NB4 (cell line): ENCODE measurements at regions not wholly inside any gene's neighbourhood (a gene's known extent, or its start where the extent isn't known, plus 50 kb on each side); places are given as distances from the start of the nearest gene placed in this dataset.

Experiments
- POLR2A ChIP-seq: IDR thresholded peaks from 2 replicates; pipeline ENCODE4 v1.6.1; 2011; ENCODE audit warnings: mild to moderate bottlenecking; ENCODE audit not compliant: insufficient read length; ENCODE audit errors: extremely low read depth
- TF ChIP-seq, protein P1 (sequence below): IDR thresholded peaks from one replicate; pipeline ENCODE4 v1.5.1; 2012; ENCODE audit warnings: low read depth, low read length

DNA sequence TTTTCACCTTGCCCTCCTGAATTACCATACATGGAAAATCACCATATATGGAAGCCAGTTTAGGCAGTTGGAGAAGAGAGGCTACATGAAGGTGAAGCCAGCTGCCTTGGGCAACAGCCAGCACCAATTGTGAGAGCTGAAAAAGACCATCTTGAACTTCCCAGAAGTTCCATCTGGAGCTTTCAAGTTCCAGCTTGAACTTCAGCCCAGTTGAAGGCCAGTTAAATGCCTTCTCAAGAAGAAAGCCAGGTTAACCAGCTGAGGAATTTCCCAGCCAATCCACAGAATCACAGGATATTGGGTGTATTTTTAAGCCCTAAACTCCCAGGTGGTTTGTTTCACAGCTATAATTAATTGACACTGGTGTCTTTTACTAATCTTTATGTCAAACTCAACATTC is 713.6 kb upstream of the MIR17HG start:
- TF ChIP-seq, protein P1, sequence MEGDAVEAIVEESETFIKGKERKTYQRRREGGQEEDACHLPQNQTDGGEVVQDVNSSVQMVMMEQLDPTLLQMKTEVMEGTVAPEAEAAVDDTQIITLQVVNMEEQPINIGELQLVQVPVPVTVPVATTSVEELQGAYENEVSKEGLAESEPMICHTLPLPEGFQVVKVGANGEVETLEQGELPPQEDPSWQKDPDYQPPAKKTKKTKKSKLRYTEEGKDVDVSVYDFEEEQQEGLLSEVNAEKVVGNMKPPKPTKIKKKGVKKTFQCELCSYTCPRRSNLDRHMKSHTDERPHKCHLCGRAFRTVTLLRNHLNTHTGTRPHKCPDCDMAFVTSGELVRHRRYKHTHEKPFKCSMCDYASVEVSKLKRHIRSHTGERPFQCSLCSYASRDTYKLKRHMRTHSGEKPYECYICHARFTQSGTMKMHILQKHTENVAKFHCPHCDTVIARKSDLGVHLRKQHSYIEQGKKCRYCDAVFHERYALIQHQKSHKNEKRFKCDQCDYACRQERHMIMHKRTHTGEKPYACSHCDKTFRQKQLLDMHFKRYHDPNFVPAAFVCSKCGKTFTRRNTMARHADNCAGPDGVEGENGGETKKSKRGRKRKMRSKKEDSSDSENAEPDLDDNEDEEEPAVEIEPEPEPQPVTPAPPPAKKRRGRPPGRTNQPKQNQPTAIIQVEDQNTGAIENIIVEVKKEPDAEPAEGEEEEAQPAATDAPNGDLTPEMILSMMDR: no peak
- TF ChIP-seq POLR2A: no peak
